Coronary artery (tissue), 2 donors: ENCODE measurements at regions not wholly inside any gene's neighbourhood (a gene's known extent, or its start where the extent isn't known, plus 50 kb on each side); places are given as distances from the start of the nearest gene placed in this dataset.

Source experiments
- DNase-seq: peaks from one replicate; pipeline ENCODE4 v3.0.0-alpha.2; 2017; ENCODE audit warnings: low spot score
- H3K27ac ChIP-seq, 2 donors: fragments of 200-600 bp; sonication (generic); one replicate each; pipeline ENCODE4 v1.5.1; 2016 to 2019
- H3K4me3 ChIP-seq: fragments of 200-600 bp; sonication (generic); 2 replicates; pipeline ENCODE4 v1.5.1; 2016; ENCODE audit warnings: mild to moderate bottlenecking, moderate library complexity
- TF ChIP-seq, protein P1 (sequence below): fragments of 200-600 bp; sonication (generic); IDR thresholded peaks from one replicate; pipeline ENCODE4 v1.5.1; 2019; ENCODE audit warnings: antibody characterized with exemption

- no peak overlapping the region for H3K27ac ChIP-seq
- TF ChIP-seq, protein P1, sequence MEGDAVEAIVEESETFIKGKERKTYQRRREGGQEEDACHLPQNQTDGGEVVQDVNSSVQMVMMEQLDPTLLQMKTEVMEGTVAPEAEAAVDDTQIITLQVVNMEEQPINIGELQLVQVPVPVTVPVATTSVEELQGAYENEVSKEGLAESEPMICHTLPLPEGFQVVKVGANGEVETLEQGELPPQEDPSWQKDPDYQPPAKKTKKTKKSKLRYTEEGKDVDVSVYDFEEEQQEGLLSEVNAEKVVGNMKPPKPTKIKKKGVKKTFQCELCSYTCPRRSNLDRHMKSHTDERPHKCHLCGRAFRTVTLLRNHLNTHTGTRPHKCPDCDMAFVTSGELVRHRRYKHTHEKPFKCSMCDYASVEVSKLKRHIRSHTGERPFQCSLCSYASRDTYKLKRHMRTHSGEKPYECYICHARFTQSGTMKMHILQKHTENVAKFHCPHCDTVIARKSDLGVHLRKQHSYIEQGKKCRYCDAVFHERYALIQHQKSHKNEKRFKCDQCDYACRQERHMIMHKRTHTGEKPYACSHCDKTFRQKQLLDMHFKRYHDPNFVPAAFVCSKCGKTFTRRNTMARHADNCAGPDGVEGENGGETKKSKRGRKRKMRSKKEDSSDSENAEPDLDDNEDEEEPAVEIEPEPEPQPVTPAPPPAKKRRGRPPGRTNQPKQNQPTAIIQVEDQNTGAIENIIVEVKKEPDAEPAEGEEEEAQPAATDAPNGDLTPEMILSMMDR, result no peak
- DNase-seq, result no peak
- no peak overlapping the region for H3K4me3 ChIP-seq
Observed at GRCh38 chr21:20627594-20627993, 370.6 kb upstream of the NCAM2 start.

DNA sequence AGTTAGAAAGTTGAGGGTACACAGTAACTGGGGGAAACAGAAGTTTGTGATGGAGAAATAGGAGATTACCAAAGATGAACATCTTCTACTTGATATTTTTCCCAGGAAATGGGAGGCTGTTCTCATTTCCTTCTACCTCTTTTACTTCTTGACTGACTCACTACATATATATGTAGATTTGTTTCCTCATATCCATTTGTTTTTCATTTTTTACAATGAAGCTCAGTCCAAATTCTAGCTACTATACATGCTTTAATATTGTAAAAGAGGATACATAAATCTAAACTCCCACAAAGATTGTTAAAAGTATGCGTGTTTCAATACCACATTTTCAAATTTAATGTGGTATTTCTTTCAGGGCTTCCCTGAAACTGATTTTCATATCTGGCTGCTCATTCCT lies 366.6 kb upstream of the NCAM2 start:
- TF ChIP-seq, protein P1, result no peak
- DNase-seq, result no peak
- H3K4me3 ChIP-seq, result no peak overlapping the region
- no peak overlapping the region for H3K27ac ChIP-seq

DNA sequence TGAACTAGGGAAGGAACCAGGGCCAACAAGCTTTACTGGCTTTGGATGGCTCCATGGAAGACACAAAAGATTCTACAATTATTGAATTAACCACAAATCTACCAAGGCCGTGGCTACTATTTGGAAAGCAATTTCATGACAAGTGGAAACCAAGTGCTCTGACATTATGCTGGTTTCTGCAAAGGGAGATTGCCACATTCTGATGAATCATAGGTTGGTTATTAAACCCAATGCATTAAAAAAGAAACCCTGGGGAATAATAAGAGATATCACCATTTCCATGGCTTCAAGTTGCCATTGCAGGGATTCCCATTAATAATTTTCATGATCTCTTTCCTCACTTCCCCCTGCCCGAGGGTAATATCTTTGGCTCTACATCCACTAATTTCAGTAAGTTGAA lies 359.2 kb upstream of the NCAM2 start:
- H3K4me3 ChIP-seq, result no peak overlapping the region
- DNase-seq, result no peak
- no peak overlapping the region for H3K27ac ChIP-seq
- TF ChIP-seq, protein P1, result no peak

- no peak for DNase-seq
- no peak overlapping the region for H3K27ac ChIP-seq
- TF ChIP-seq, protein P1, result no peak
- H3K4me3 ChIP-seq, result no peak overlapping the region
Observed at GRCh38 chr21:20641241-20641640, 357.0 kb upstream of the NCAM2 start.

DNA sequence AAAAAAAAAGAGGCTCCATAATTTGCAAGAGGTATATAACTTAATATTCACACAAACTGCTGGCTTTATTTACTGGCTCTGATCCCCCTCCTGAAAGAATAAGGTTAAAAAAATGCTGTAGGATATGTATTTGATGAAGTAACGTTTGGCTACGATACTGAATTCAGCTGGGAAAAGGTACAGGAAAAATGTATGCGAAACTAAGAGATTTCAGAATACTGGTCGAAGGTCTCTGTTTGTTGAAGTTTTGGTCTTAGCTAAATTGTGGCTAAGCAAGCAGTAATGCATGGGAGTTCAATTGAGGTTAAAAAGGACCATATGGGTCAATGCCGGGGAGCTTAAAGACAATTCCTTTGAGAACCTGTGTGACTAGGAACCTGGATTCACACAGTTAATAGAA lies 355.5 kb upstream of the NCAM2 start:
- TF ChIP-seq, protein P1, result no peak
- Histone ChIP-seq H3K27ac (no peak overlapping the region), H3K4me3 (no peak overlapping the region)
- DNase-seq, result no peak

GRCh38 chr21:20644552-20644951 lies 353.7 kb upstream of the NCAM2 start:
- DNase-seq, result no peak
- Histone ChIP-seq H3K27ac (no peak overlapping the region), H3K4me3 (no peak overlapping the region)
- TF ChIP-seq, protein P1, result no peak

DNA sequence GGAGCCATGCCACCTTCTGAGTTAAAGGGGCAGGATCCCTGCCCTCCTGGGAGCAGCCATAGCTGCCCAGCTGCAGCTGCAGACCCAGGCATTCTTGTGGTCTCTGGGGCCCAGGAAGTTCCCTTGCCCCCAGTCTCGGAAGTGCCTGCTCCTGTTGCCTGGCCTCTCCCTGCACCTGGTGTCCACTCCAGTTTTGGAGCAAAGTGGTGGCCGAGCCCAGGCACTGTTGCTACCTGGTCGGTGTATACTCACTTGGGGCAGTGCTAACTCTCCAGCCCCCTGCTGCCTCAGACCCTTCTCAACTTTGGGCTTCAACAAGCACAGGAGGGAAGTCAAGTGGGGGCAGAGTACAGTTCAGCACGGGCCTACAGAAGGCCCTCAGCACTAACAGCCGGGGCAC lies 352.9 kb upstream of the NCAM2 start:
- DNase-seq, result no peak
- Histone ChIP-seq H3K27ac (no peak overlapping the region), H3K4me3 (no peak overlapping the region)
- TF ChIP-seq, protein P1, result no peak
